H1 (cell line): ENCODE measurements at regions not wholly inside any gene's neighbourhood (a gene's known extent, or its start where the extent isn't known, plus 50 kb on each side); places are given as distances from the start of the nearest gene placed in this dataset.

Source experiments
- CTCF ChIA-PET: fragments of 300-600 bp; sonication (Branson Sonifier 250); formaldehyde crosslinking; loops from one replicate; lab custom pipeline; 2021; ENCODE audit not compliant: partially characterized antibody; lab: Charles Lee
- POLR2A ChIA-PET: fragments of 300-600 bp; sonication (Branson Sonifier 250); formaldehyde crosslinking; loops from one replicate; lab custom pipeline; 2021; ENCODE audit warnings: inconsistent platforms; ENCODE audit not compliant: partially characterized antibody; lab: Charles Lee
- DNase-seq, 2 experiments: peaks; one replicate each; pipeline versions ENCODE4 v3.0.0 to v3.0.0-alpha.2; 2010 to 2022; ENCODE audit warnings: low spot score in 2 of 2, low read depth in 1 of 2, mixed read lengths in 1 of 2
- FAIRE-seq: peaks from 2 replicates; lab custom pipeline; 2011; peaks lifted over from hg19 to GRCh38; lab: Jason Lieb, UNC
- H2AFZ ChIP-seq: 2 replicates; pipeline ENCODE4 v1.8.1; 2012; ENCODE audit warnings: low read length, inconsistent platforms
- H2AK5ac ChIP-seq: 2 replicates; pipeline ENCODE4 v1.6.1; 2013; ENCODE audit warnings: low read depth, low read length
- H2BK120ac ChIP-seq: replicated peaks from 2 replicates; pipeline ENCODE3; 2013; ENCODE audit warnings: low read depth, low read length, inconsistent platforms
- H2BK12ac ChIP-seq: 2 replicates; pipeline ENCODE4 v1.6.1; 2013; ENCODE audit warnings: low read depth, low read length
- H2BK15ac ChIP-seq: 2 replicates; pipeline ENCODE4 v1.6.1; 2013; ENCODE audit warnings: low read length
- H2BK20ac ChIP-seq: 2 replicates; pipeline ENCODE4 v1.6.1; 2013; ENCODE audit warnings: low read length
- H2BK5ac ChIP-seq: 2 replicates; pipeline ENCODE4 v1.6.1; 2013; ENCODE audit warnings: low read depth, low read length
- H3K14ac ChIP-seq: 2 replicates; pipeline ENCODE4 v1.6.1; 2013; ENCODE audit warnings: inconsistent platforms; ENCODE audit not compliant: insufficient read length
- H3K18ac ChIP-seq: 2 replicates; pipeline ENCODE4 v1.6.1; 2013; ENCODE audit warnings: low read length; ENCODE audit errors: extremely low read depth
- H3K23ac ChIP-seq: 2 replicates; pipeline ENCODE4 v1.6.1; 2013; ENCODE audit warnings: inconsistent platforms; ENCODE audit not compliant: insufficient read length
- H3K23me2 ChIP-seq: 2 replicates; pipeline ENCODE4 v1.6.1; 2013; ENCODE audit warnings: low read depth, low read length
- H3K27ac ChIP-seq: 2 replicates; pipeline ENCODE4 v1.6.1; 2011; ENCODE audit warnings: low read depth, low read length, inconsistent platforms
- H3K27me3 ChIP-seq, 4 experiments: replicated peaks in 1 of 4; 1 replicate in 1 of 4; 2 replicates in 3 of 4; pipeline versions ENCODE4 v1.6.1 to v1.8.1; 2011 to 2013; ENCODE audit warnings: low read length in 3 of 4, mild to moderate bottlenecking in 3 of 4, inconsistent platforms in 2 of 4, mixed read lengths in 2 of 4, moderate library complexity in 1 of 4; ENCODE audit not compliant: control insufficient read depth in 3 of 4, insufficient read depth in 3 of 4; ENCODE audit errors: extremely low read depth in 1 of 4
- H3K36me3 ChIP-seq, 4 experiments: 2 replicates each; pipeline versions ENCODE4 v1.6.1 to v1.8.1; 2011 to 2013; ENCODE audit warnings: mild to moderate bottlenecking in 4 of 4, low read length in 3 of 4, moderate library complexity in 2 of 4, control low read depth in 1 of 4, inconsistent platforms in 1 of 4; ENCODE audit not compliant: insufficient read depth in 4 of 4, control insufficient read depth in 2 of 4
- H3K4ac ChIP-seq: replicated peaks from 2 replicates; pipeline ENCODE3; 2013; ENCODE audit warnings: low read length, low read depth, mixed read lengths, inconsistent platforms; ENCODE audit not compliant: insufficient read length
- H3K4me1 ChIP-seq, 4 experiments: replicated peaks in 1 of 4; 1 replicate in 1 of 4; 2 replicates in 3 of 4; pipeline versions ENCODE4 v1.6.1 to v1.8.1; 2011 to 2013; ENCODE audit warnings: low read length in 3 of 4, inconsistent platforms in 2 of 4, mixed read lengths in 1 of 4; ENCODE audit not compliant: insufficient read depth in 4 of 4, control insufficient read depth in 3 of 4
- H3K4me2 ChIP-seq, 2 experiments: 2 replicates each; pipeline versions ENCODE4 v1.6.1 to v1.8.1; 2011 to 2013; ENCODE audit warnings: low read depth in 2 of 2, low read length in 2 of 2, control low read depth in 1 of 2, inconsistent platforms in 1 of 2, mild to moderate bottlenecking in 1 of 2; ENCODE audit not compliant: insufficient read depth in 1 of 2
- H3K4me3 ChIP-seq, 4 experiments: fragments of 200-600, 300-600 bp in 1 of 4; sonication (generic), shearing (Covaris generic), sonication (Bioruptor Twin) in 1 of 4; 2 replicates each; pipeline versions ENCODE4 v1.5.1 to v1.8.1; 2011 to 2016; ENCODE audit warnings: low read length in 4 of 4, low read depth in 3 of 4, control low read depth in 2 of 4, inconsistent platforms in 2 of 4, mild to moderate bottlenecking in 2 of 4, mixed read lengths in 1 of 4, moderate library complexity in 1 of 4; ENCODE audit not compliant: insufficient read depth in 2 of 4; ENCODE audit errors: extremely low read depth in 1 of 4
- H3K56ac ChIP-seq: replicated peaks from 2 replicates; pipeline ENCODE3; 2013; ENCODE audit warnings: low read depth, mild to moderate bottlenecking, mixed read lengths, low read length, inconsistent platforms; ENCODE audit not compliant: insufficient read length
- H3K79me1 ChIP-seq: 2 replicates; pipeline ENCODE4 v1.6.1; 2013; ENCODE audit warnings: low read depth, low read length, control low read depth
- H3K79me2 ChIP-seq, 2 experiments: 2 replicates each; pipeline versions ENCODE4 v1.6.1 to v1.8.1; 2012 to 2013; ENCODE audit warnings: low read length in 2 of 2, mild to moderate bottlenecking in 2 of 2, inconsistent platforms in 1 of 2; ENCODE audit not compliant: insufficient read depth in 2 of 2, control insufficient read depth in 1 of 2
- H3K9ac ChIP-seq, 4 experiments: replicated peaks in 1 of 4; 1 replicate in 1 of 4; 2 replicates in 3 of 4; pipeline versions ENCODE4 v1.6.1 to v1.8.1; 2011 to 2013; ENCODE audit warnings: low read depth in 3 of 4, low read length in 3 of 4, control low read depth in 2 of 4, mild to moderate bottlenecking in 2 of 4, moderate library complexity in 2 of 4, inconsistent platforms in 1 of 4; ENCODE audit errors: extremely low read depth in 1 of 4
- H3K9me3 ChIP-seq, 2 experiments: 2 replicates each; pipeline versions ENCODE4 v1.6.1 to v1.8.1; 2012 to 2013; ENCODE audit warnings: mild to moderate bottlenecking in 2 of 2, moderate library complexity in 2 of 2, control low read depth in 1 of 2, inconsistent platforms in 1 of 2, low read depth in 1 of 2, low read length in 1 of 2, mixed read lengths in 1 of 2; ENCODE audit not compliant: insufficient read depth in 2 of 2
- H4K20me1 ChIP-seq, 2 experiments: replicated peaks in 1 of 2; 2 replicates each; pipeline versions ENCODE3 to v1.8.1; 2011 to 2013; ENCODE audit warnings: inconsistent platforms in 2 of 2, low read length in 2 of 2, mild to moderate bottlenecking in 1 of 2; ENCODE audit not compliant: insufficient read depth in 2 of 2, control insufficient read depth in 1 of 2
- H4K5ac ChIP-seq: 2 replicates; pipeline ENCODE4 v1.6.1; 2013; ENCODE audit warnings: low read length, low read depth, mixed read lengths, inconsistent platforms; ENCODE audit not compliant: insufficient read length
- H4K8ac ChIP-seq: 2 replicates; pipeline ENCODE4 v1.8.0; 2013; ENCODE audit warnings: mild to moderate bottlenecking, moderate library complexity, low read length, inconsistent platforms; ENCODE audit not compliant: insufficient read depth; ENCODE audit errors: extremely low read depth
- H4K91ac ChIP-seq: replicated peaks from 2 replicates; pipeline ENCODE3; 2013; ENCODE audit warnings: low read length, mixed read lengths, inconsistent platforms; ENCODE audit not compliant: insufficient read length
- ASH2L ChIP-seq: fragments of 200-600, 300-600 bp; sonication (generic); IDR thresholded peaks from one replicate; pipeline ENCODE4 v1.7.1; 2017; ENCODE audit warnings: low read length
- CHD1 ChIP-seq: IDR thresholded peaks from 2 replicates; pipeline ENCODE4 v1.6.1; 2012; ENCODE audit warnings: low read depth, low read length, improper control_type of control experiment
- CREB1 ChIP-seq: IDR thresholded peaks from 2 replicates; pipeline ENCODE4 v1.6.1; 2012; ENCODE audit warnings: inconsistent platforms
- CTBP2 ChIP-seq: IDR thresholded peaks from 2 replicates; pipeline ENCODE4 v1.7.0; 2011; ENCODE audit warnings: borderline replicate concordance, mild to moderate bottlenecking, moderate library complexity, mixed read lengths, low read length; ENCODE audit not compliant: insufficient read depth, insufficient read length
- EGR1 ChIP-seq: IDR thresholded peaks from 2 replicates; pipeline ENCODE4 v1.6.1; 2011; ENCODE audit warnings: low read depth, low read length, borderline replicate concordance
- EP300 ChIP-seq, 2 experiments: IDR thresholded peaks; 1 replicate in 1 of 2; 2 replicates in 1 of 2; pipeline ENCODE4 v1.6.1; 2011 to 2012; ENCODE audit warnings: low read depth in 2 of 2, low read length in 2 of 2, mild to moderate bottlenecking in 2 of 2, borderline replicate concordance in 1 of 2, inconsistent platforms in 1 of 2, moderate library complexity in 1 of 2
- FOSL1 ChIP-seq: IDR thresholded peaks from 2 replicates; pipeline ENCODE4 v1.6.1; 2011; ENCODE audit warnings: mild to moderate bottlenecking, low read depth, low read length, moderate library complexity; ENCODE audit not compliant: insufficient read depth
- POLR2A ChIP-seq, 2 experiments: IDR thresholded peaks; 1 replicate in 1 of 2; 2 replicates in 1 of 2; pipeline ENCODE4 v1.6.1; 2011; ENCODE audit warnings: low read depth in 2 of 2, low read length in 2 of 2, mild to moderate bottlenecking in 2 of 2; ENCODE audit errors: control extremely low read depth in 1 of 2
- POU5F1 ChIP-seq: IDR thresholded peaks from 2 replicates; pipeline ENCODE4 v1.6.1; 2011; ENCODE audit warnings: low read depth, mild to moderate bottlenecking, low read length, moderate library complexity
- RFX5 ChIP-seq: IDR thresholded peaks from 2 replicates; pipeline ENCODE4 v1.6.1; 2011; ENCODE audit warnings: low read depth, low read length, improper control_type of control experiment, borderline replicate concordance
- SAP30 ChIP-seq: fragments of 300-600 bp; sonication (generic); IDR thresholded peaks from 2 replicates; pipeline ENCODE4 v1.7.1; 2012; ENCODE audit warnings: low read length, moderate library complexity, mild to moderate bottlenecking, inconsistent platforms; ENCODE audit not compliant: insufficient read depth, insufficient replicate concordance
- SIX5 ChIP-seq: IDR thresholded peaks from 2 replicates; pipeline ENCODE4 v1.6.1; 2011; ENCODE audit warnings: mild to moderate bottlenecking, low read depth, low read length
- SP4 ChIP-seq: IDR thresholded peaks from 2 replicates; pipeline ENCODE4 v1.6.1; 2012; ENCODE audit warnings: low read length, inconsistent platforms
- TAF1 ChIP-seq: IDR thresholded peaks from 2 replicates; pipeline ENCODE4 v1.6.1; 2011; ENCODE audit warnings: mild to moderate bottlenecking, low read depth, low read length
- TEAD4 ChIP-seq: IDR thresholded peaks from 2 replicates; pipeline ENCODE4 v1.6.1; 2012; ENCODE audit warnings: low read depth, low read length, inconsistent platforms, mixed read lengths
- WGBS, 2 experiments: shearing (Covaris generic) in 1 of 2; methylation state at CpG; one replicate each; pipeline versions ENCODE4 v1.1.6 to v1.1.7; 2013 to 2015; ENCODE audit warnings: low lambda C conversion rate in 2 of 2, mixed read lengths in 2 of 2, inconsistent platforms in 1 of 2, low coverage in 1 of 2, missing lambda C conversion rate in 1 of 2; ENCODE audit not compliant: insufficient replicate concordance in 2 of 2, insufficient coverage in 1 of 2, insufficient read length in 1 of 2; ENCODE audit errors: extremely low coverage in 1 of 2, missing lambda C conversion rate in 1 of 2; 5-methylcytosine and 5-hydroxymethylcytosine counted together

DNA sequence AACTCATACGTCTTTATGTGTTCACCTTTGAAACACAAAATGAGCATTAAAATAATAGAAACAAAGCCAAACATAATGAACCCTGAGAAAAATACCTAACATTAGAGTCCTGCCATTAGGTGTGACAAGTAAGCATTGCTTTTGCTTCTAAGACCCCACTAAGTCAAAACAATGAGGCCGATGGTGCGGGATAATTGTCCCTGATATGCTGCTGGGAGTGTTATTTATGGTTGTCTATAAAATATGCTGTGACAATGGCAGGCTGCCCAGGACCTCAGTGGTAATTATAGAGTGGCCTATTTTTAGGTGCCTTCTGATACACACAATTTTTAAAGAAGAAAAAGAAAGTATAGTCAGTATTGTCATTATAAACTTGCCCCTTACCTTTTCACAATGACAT is 1423.1 kb downstream of the AMY1C start:
- CTCF ChIA-PET: no interaction called here
- Histone ChIP-seq H3K27ac (no peak overlapping the region), H2BK20ac (no peak overlapping the region), H3K23me2 (no peaks in the 10 kb centered on the region), H3K23ac (no peak overlapping the region), H3K4me3 (no peak overlapping the region), H3K4me2 (no peak overlapping the region), H3K9me3 (no peaks in the 10 kb centered on the region), H3K56ac (no peak overlapping the region), H4K91ac (no peak overlapping the region), H3K27me3 (no peaks in the 10 kb centered on the region), H3K79me2 (no peaks in the 10 kb centered on the region), H2BK15ac (no peak overlapping the region), H2BK12ac (no peak overlapping the region), H4K8ac (no peak overlapping the region), H3K36me3 (no peaks in the 10 kb centered on the region), H2BK5ac (no peak overlapping the region), H4K5ac (no peak overlapping the region), H3K9ac (no peak overlapping the region), H2BK120ac (no peak overlapping the region), H4K20me1 (no peaks in the 10 kb centered on the region), H3K18ac (no peak overlapping the region), H3K14ac (no peak overlapping the region), H3K4me1 (peaks cover 0 to 5% (median 2%) of the 10 kb centered on the region in 4 experiments; a peak in 1 of 7 replicates), H3K79me1 (no peaks in the 10 kb centered on the region), H2AK5ac (no peak overlapping the region), H2AFZ (no peak overlapping the region), H3K4ac (no peak overlapping the region)
- no peak for TF ChIP-seq ASH2L
- no peak for TF ChIP-seq SP4
- TF ChIP-seq EP300 (IDR thresholded peaks at IDR 0.05; ENCODE audit: borderline replicate concordance in 1 of 2, low read depth in 2 of 2, low read length in 2 of 2): no peak
- no peak for TF ChIP-seq EGR1
- TF ChIP-seq POLR2A (IDR thresholded peaks at IDR 0.05; ENCODE audit: control extremely low read depth in 1 of 2, low read depth in 2 of 2, low read length in 2 of 2): no peak
- no peak for TF ChIP-seq SIX5
- no peak for TF ChIP-seq CTBP2
- no peak for TF ChIP-seq TEAD4
- no peak for TF ChIP-seq POU5F1
- no peak for TF ChIP-seq SAP30
- TF ChIP-seq TAF1: no peak
- TF ChIP-seq CHD1: no peak
- TF ChIP-seq RFX5: no peak
- no peak for TF ChIP-seq FOSL1
- TF ChIP-seq CREB1: no peak
- no peak for FAIRE-seq
- DNase-seq: no peak
- 80% methylated on average over 3 of the region's 3 CpGs; no CpG with 5 or more reads in 1 of the 2 experiments for WGBS, 2 experiments
- POLR2A ChIA-PET: no interaction called here
